ENCODE measurements at regions not wholly inside any gene's neighbourhood (a gene's known extent, or its start where the extent isn't known, plus 50 kb on each side); places are given as distances from the start of the nearest gene placed in this dataset.

DNA sequence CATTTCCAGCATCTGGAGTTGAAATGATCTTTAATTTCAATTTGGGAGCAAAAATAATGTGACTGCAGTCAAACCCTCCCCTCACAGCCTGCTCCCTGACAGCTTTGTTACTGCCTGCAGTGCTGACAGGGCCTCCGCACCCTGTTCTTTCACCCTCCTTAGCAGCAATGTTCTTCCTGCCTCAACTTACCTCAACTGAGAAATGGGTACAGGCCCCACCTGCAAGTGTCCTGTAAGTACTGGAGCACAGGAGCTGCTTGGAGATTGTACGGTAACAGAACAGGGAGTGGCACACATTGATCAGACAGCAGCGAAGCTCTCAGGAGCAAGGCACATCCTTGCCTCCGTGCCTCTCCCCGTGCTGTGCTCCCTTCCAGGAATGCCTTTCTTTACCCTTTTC is 131.3 kb downstream of the CHST1 start:
- H3K27me3 ChIP-seq, result no peaks in the 10 kb centered on the region

DNA sequence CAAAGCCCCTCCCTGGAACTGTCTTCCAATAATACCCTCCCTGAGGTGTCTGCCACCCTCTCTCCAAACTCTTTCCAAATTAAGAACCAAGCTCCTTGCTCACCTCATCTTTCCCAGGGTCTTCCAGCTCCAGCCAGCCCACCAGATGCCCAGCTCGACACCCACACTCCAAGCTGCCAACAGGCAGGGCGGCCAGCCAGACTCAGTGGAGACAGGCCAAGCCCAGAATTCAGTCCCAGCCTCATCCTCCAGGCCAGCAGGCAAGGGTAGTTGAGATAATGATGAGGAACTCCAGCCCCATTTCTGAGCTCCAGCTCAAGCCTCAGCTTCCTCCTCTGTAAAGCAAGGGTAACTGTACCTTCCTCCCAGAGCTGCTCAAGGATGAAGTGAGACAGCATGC is 132.9 kb downstream of the CHST1 start:
- H3K27me3 ChIP-seq, result no peaks in the 10 kb centered on the region
- no peaks in the 10 kb centered on the region for H3K4me1 ChIP-seq
- no peak overlapping the region for H3K4me3 ChIP-seq
- no peak for DNase-seq (ENCODE audit: extremely low spot score in 2 of 2)
- H3K36me3 ChIP-seq, result no peaks in the 10 kb centered on the region
- TF ChIP-seq POLR2A (IDR thresholded peaks at IDR 0.05), result no peak
- TF ChIP-seq POLR2AphosphoS5 (IDR thresholded peaks at IDR 0.05; ENCODE audit: insufficient read depth in 1 of 2, low read depth in 1 of 2), result no peak
- TF ChIP-seq, protein P1, sequence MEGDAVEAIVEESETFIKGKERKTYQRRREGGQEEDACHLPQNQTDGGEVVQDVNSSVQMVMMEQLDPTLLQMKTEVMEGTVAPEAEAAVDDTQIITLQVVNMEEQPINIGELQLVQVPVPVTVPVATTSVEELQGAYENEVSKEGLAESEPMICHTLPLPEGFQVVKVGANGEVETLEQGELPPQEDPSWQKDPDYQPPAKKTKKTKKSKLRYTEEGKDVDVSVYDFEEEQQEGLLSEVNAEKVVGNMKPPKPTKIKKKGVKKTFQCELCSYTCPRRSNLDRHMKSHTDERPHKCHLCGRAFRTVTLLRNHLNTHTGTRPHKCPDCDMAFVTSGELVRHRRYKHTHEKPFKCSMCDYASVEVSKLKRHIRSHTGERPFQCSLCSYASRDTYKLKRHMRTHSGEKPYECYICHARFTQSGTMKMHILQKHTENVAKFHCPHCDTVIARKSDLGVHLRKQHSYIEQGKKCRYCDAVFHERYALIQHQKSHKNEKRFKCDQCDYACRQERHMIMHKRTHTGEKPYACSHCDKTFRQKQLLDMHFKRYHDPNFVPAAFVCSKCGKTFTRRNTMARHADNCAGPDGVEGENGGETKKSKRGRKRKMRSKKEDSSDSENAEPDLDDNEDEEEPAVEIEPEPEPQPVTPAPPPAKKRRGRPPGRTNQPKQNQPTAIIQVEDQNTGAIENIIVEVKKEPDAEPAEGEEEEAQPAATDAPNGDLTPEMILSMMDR (IDR thresholded peaks at IDR 0.05), result no peak
- no peak overlapping the region for H3K27ac ChIP-seq
- intact Hi-C loops (cut with DNase I), result no loop called here
- H3K9me3 ChIP-seq, result no peaks in the 10 kb centered on the region

More for the DNA sequence above, 131.3 kb downstream of the CHST1 start:
- H3K4me3 ChIP-seq, result no peak overlapping the region
- H3K9me3 ChIP-seq, result no peaks in the 10 kb centered on the region
- intact Hi-C loops (cut with DNase I), result no loop called here
- TF ChIP-seq POLR2AphosphoS5 (IDR thresholded peaks at IDR 0.05; ENCODE audit: insufficient read depth in 1 of 2, low read depth in 1 of 2), result no peak
- no peak for TF ChIP-seq POLR2A (IDR thresholded peaks at IDR 0.05)
- TF ChIP-seq, protein P1 (IDR thresholded peaks at IDR 0.05), result no peak
- no peak overlapping the region for H3K27ac ChIP-seq
- H3K36me3 ChIP-seq, result no peaks in the 10 kb centered on the region
- no peaks in the 10 kb centered on the region for H3K4me1 ChIP-seq
- DNase-seq (ENCODE audit: extremely low spot score in 2 of 2), result no peak

DNA sequence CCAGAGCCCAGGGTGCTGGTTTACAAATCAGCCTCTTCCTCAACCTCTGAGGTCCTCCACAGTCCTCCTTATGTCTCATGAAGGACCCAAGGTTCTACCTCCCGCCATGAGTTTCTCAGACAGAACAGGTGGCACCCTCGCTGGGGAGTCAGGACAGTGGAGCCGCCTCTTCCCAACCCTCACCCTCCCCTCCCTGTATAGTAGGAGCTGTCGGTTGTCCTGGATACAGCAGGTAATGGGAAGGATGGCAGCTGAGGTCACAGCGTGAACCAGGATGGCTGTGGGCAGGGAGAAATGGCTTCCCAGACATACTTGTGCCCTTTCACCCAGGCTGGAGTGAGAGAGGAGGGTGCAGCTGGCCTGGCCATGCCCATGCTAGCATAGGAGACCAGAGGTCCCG is 134.6 kb downstream of the CHST1 start:
- Histone ChIP-seq H3K4me1 (no peaks in the 10 kb centered on the region), H3K4me3 (no peak overlapping the region), H3K27ac (no peak overlapping the region), H3K36me3 (no peaks in the 10 kb centered on the region), H3K27me3 (no peaks in the 10 kb centered on the region), H3K9me3 (no peaks in the 10 kb centered on the region)
- TF ChIP-seq POLR2AphosphoS5 (IDR thresholded peaks at IDR 0.05; ENCODE audit: insufficient read depth in 1 of 2, low read depth in 1 of 2) (no peak), POLR2A (IDR thresholded peaks at IDR 0.05) (no peak)
- TF ChIP-seq, protein P1 (IDR thresholded peaks at IDR 0.05), result no peak
- intact Hi-C loops (cut with DNase I), result no loop called here
- no peak for DNase-seq (ENCODE audit: extremely low spot score in 2 of 2)

DNA sequence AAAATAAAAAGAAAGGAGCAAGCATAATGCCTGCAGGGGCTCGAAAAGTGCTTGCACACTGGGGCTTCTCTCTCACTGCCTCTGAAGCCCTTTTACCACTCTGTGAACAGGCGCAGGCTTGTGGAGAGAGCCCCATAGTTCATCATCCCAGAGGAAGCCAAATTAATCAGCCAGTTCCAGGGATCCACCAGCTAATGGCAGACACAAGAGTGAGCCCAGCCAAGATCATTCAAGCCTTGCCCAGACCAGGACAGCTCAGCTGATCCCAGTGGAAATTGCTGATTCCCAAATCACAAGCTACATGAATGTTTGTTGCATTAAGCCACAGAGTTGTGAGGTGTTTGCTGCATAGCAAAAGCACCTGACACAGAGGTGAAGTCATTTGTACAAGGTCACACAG is 135.3 kb downstream of the CHST1 start:
- no peaks in the 10 kb centered on the region for H3K27me3 ChIP-seq
- no peak overlapping the region for H3K27ac ChIP-seq
- H3K4me1 ChIP-seq, result no peaks in the 10 kb centered on the region
- no peaks in the 10 kb centered on the region for H3K9me3 ChIP-seq
- H3K36me3 ChIP-seq, result no peaks in the 10 kb centered on the region
- TF ChIP-seq, protein P1 (IDR thresholded peaks at IDR 0.05), result no peak
- TF ChIP-seq POLR2A (IDR thresholded peaks at IDR 0.05) (no peak), POLR2AphosphoS5 (IDR thresholded peaks at IDR 0.05; ENCODE audit: insufficient read depth in 1 of 2, low read depth in 1 of 2) (no peak)
- DNase-seq (ENCODE audit: extremely low spot score in 2 of 2), result no peak
- intact Hi-C loops (cut with DNase I), result no loop called here
- no peak overlapping the region for H3K4me3 ChIP-seq

DNA sequence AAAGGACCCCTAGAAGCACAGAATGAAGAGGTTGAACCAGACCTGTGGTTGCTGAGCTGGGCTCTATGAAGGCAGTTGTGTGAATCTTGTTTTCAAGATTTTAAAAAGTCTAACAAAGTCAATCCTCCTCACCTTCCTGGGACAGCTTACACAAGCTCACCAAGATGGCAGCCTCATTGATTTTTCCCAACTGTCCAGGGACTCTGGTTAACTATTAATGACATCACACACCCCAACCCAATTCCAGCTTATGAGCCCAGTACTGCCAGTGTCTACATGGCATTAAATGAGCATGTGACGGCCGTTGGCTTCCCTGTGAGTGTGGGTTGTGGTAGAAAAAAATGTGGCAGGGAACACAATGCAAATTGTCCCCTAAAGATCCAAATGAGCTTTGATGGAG is 137.0 kb downstream of the CHST1 start:
- Histone ChIP-seq H3K4me1 (no peaks in the 10 kb centered on the region), H3K36me3 (no peaks in the 10 kb centered on the region), H3K27ac (no peak overlapping the region), H3K4me3 (no peak overlapping the region), H3K9me3 (no peaks in the 10 kb centered on the region), H3K27me3 (no peaks in the 10 kb centered on the region)
- DNase-seq (ENCODE audit: extremely low spot score in 2 of 2), result no peak
- intact Hi-C loops (cut with DNase I), result no loop called here
- TF ChIP-seq, protein P1 (IDR thresholded peaks at IDR 0.05), result no peak
- no peak for TF ChIP-seq POLR2A (IDR thresholded peaks at IDR 0.05)
- no peak for TF ChIP-seq POLR2AphosphoS5 (IDR thresholded peaks at IDR 0.05; ENCODE audit: insufficient read depth in 1 of 2, low read depth in 1 of 2)

All from vagina (tissue), 2 donors.